Mammary epithelial cell (primary cell): ENCODE measurements at regions not wholly inside any gene's neighbourhood (a gene's known extent, or its start where the extent isn't known, plus 50 kb on each side); places are given as distances from the start of the nearest gene placed in this dataset.

Source experiments
- CTCF ChIP-seq, 2 donors: IDR thresholded peaks in 1 of 2; conservative IDR thresholded peaks in 1 of 2; 2 replicates each; pipeline ENCODE4 v1.5.1; 2011 to 2012; ENCODE audit warnings: inconsistent platforms in 2 of 2, low read length in 2 of 2, mild to moderate bottlenecking in 2 of 2, control low read depth in 1 of 2, low read depth in 1 of 2; ENCODE audit not compliant: insufficient read depth in 1 of 2; ENCODE audit errors: extremely low read depth in 1 of 2
- EZH2 ChIP-seq: IDR thresholded peaks from 2 replicates; pipeline ENCODE4 v1.6.1; 2012; ENCODE audit warnings: low read length, inconsistent platforms, borderline replicate concordance

GRCh38 chr16:86756882-86757703 is 178.7 kb downstream of the FOXL1 start:
- TF ChIP-seq CTCF (conservative IDR thresholded peaks at IDR 0.05 in 1 of 2, IDR thresholded peaks at IDR 0.05 in 1 of 2; ENCODE audit: extremely low read depth in 1 of 2, insufficient read depth in 1 of 2, low read depth in 1 of 2, low read length in 2 of 2), result no peak
- TF ChIP-seq EZH2, result no peak
